NB4 (cell line): ENCODE measurements at regions not wholly inside any gene's neighbourhood (a gene's known extent, or its start where the extent isn't known, plus 50 kb on each side); places are given as distances from the start of the nearest gene placed in this dataset.
"Not testable (repeated sequence)": the region's sequence is repeated elsewhere in the genome, so short reads cannot be mapped to it uniquely, and the experiment has no call there.

Source experiments
- DNase-seq: peaks from one replicate; pipeline ENCODE4 v3.0.0; 2010; ENCODE audit warnings: low read depth
- H3K4me3 ChIP-seq: one replicate; pipeline ENCODE4 v1.5.1; 2011; ENCODE audit warnings: mild to moderate bottlenecking, low read depth, low read length, moderate library complexity
- MYC ChIP-seq: IDR thresholded peaks from 2 replicates; pipeline ENCODE4 v1.6.1; 2011; ENCODE audit warnings: low read depth, low read length
- POLR2A ChIP-seq: IDR thresholded peaks from 2 replicates; pipeline ENCODE4 v1.6.1; 2011; ENCODE audit warnings: mild to moderate bottlenecking; ENCODE audit not compliant: insufficient read length; ENCODE audit errors: extremely low read depth
- TF ChIP-seq, protein P1 (sequence below): IDR thresholded peaks from one replicate; pipeline ENCODE4 v1.5.1; 2012; ENCODE audit warnings: low read depth, low read length
- TF ChIP-seq, protein P2 (sequence below): IDR thresholded peaks from 2 replicates; pipeline ENCODE4 v1.6.1; 2011; ENCODE audit warnings: low read depth, low read length

DNA sequence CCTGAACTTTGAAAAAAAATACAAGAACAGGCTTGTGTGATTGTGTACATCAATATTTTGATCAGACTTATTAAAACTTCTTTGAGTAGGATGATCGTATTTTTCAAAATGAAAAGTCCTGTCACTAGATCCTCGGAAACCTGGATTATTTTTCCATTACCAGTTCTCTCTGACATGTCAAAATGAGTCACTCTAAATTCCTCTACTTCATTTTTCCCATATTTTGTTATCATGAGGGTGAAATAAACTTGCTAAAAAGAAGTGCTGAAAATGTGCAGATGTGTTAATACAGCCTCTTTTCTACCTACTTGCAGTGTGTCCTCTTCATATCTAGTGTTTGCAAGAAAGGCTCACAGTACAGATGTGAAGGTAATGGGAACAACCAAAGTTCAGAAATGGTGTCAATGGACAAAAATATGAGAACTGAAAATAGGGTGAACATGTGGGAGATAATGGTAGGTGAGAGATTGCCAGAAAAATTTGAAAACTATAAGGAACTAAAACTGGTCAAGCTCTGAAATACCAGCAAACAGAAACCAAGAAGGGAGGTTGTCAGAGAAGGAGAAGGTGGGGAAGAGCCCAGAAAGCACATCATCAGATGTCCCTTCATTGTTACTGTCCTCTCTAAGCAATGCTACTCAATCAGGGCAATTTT lies 108.2 kb downstream of the EOMES start:
- H3K4me3 ChIP-seq = no peak overlapping the region
- TF ChIP-seq MYC = no peak
- TF ChIP-seq, protein P1, sequence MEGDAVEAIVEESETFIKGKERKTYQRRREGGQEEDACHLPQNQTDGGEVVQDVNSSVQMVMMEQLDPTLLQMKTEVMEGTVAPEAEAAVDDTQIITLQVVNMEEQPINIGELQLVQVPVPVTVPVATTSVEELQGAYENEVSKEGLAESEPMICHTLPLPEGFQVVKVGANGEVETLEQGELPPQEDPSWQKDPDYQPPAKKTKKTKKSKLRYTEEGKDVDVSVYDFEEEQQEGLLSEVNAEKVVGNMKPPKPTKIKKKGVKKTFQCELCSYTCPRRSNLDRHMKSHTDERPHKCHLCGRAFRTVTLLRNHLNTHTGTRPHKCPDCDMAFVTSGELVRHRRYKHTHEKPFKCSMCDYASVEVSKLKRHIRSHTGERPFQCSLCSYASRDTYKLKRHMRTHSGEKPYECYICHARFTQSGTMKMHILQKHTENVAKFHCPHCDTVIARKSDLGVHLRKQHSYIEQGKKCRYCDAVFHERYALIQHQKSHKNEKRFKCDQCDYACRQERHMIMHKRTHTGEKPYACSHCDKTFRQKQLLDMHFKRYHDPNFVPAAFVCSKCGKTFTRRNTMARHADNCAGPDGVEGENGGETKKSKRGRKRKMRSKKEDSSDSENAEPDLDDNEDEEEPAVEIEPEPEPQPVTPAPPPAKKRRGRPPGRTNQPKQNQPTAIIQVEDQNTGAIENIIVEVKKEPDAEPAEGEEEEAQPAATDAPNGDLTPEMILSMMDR = no peak
- TF ChIP-seq POLR2A = no peak
- TF ChIP-seq, protein P2, sequence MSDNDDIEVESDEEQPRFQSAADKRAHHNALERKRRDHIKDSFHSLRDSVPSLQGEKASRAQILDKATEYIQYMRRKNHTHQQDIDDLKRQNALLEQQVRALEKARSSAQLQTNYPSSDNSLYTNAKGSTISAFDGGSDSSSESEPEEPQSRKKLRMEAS = no peak
- DNase-seq = no peak

DNA sequence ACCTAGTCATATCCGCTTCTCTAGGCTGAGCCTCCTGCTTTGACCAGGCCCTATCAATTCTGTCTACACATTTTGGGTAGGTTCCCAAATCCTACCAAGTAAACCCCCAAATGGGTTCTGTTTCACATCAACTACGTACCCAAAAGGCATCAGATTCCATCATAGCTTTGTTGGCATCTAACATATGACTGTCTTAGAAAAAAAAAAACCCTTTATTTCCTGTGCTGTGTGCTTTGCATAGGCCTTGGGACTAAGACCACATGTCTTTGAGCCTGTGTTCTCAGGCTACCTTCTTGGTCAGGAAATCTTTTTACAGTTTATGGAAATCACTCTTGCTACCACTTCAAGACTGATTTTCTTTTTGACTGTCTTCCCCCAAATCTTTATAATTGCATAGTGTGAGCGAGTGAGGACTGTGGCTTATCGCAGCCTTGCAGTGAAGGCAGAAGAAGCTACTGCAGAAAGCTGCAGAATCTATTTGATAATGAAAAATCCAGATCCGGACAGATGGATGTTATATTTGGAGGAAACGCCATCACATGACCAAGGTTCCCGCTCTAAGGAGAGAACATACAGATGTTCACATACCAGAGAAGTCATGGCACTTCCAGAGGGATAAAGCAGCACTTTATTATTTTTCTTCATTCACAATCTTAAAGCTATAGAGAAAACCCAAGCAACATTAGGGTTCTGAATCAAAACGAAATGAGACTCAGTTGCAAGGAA lies 111.2 kb downstream of the EOMES start:
- no peak overlapping the region for H3K4me3 ChIP-seq
- no peak for DNase-seq
- TF ChIP-seq POLR2A (no peak), MYC (no peak)
- TF ChIP-seq, protein P1 = no peak
- TF ChIP-seq, protein P2 = no peak

DNA sequence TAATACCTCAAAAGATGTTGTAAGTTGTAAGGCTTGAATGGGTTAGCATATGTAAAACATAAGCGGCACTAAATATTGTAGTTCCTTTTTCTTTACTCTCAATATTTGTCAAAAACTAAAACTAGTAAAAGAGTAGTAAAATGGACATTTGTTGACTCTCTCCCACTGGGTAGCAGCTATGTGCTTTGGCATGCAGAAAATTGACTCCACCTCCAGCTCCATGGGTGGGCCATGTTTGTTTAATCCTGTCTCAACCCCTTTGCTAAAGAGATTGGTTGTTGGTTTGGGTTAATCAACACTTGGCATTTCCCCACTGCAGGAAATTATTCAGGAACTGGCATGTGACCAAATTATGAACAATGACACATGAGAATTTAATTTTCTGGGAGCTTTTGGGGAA lies 114.8 kb downstream of the EOMES start:
- no peak for DNase-seq

DNA sequence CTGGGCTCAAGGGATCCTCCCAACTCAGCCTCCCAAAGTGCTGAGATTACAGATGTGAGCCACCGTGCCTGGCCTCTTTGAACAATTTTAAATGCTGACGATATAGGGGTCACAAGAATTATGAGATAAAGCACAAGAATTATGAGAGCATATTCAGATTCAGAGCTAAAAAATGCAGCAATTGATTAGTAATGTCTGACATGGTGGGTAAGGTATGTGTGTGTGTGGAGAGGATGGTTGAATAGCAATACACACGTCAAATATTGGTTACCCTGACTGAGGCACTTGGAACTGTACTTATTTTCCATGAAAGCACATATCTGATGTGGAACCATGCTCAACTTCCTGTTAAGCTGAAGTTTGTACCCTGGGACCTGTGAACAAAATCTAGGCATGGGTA lies 115.6 kb downstream of the EOMES start:
- no peak overlapping the region for H3K4me3 ChIP-seq
- TF ChIP-seq, protein P1 = no peak
- TF ChIP-seq POLR2A (no peak), MYC (no peak)
- TF ChIP-seq, protein P2 = no peak
- DNase-seq = no peak

More for the DNA sequence above, 114.8 kb downstream of the EOMES start:
- no peak overlapping the region for H3K4me3 ChIP-seq
- TF ChIP-seq, protein P2 = no peak
- TF ChIP-seq, protein P1 = no peak
- no peak for TF ChIP-seq POLR2A
- no peak for TF ChIP-seq MYC

DNA sequence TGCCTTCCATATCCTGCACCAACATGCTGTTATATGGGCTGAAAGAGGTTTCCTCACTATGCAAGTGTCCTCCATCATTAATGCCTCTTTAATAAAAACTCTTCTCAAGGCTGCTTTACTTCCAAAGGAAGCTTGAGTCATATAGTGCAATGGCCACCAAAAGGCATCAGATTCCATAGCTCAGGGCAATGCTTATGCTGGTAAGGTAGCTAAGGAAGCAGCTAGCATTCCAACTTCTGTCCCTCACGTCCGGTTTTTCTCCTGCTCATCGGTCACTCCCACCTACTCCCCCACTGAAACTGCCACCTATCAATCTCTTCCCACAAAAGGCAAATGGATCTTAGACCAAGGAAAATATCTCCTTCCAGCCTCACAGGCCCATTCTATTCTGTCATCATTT lies 117.1 kb upstream of the SLC4A7 start:
- DNase-seq, H3K4me3 ChIP-seq: not testable (repeated sequence)

DNA sequence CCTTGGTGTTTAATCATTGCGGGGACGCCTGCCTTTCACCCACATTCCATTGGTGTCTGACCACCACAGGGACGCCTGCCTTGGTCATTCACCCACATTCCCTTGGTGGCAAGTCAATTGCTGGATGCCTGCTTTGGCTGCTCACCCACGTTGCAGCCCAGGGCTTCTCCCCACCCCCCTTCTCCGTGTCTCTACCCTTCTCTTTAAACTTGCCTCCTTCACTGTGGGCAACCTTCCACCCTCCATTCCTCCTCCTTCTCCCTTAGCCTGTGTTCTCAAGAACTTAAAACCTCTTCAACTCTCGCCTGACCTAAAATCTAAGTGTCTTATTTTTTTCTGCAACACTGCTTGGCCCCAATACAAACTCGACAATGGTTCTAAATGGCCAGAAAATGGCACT lies 115.6 kb upstream of the SLC4A7 start:
- H3K4me3 ChIP-seq, DNase-seq: not testable (repeated sequence)

DNA sequence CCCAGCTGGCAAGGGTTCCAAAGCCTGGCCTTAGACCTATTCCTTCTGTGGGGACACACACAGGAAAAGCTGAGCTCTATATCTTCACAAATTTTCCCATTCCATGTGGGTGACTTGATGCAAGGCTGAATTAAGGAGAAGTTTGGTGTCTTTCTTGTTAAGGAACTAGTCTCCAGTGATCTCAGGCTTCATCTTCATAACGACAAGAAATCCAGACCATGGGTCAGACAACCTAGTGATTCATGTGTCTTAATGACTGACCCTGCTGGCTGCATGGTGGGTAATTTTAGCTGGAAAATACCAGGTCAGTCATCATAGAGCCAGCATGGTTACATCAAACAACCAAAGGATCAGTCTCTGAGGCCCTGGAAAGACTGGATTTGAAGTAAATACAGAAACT lies 112.7 kb upstream of the SLC4A7 start:
- TF ChIP-seq, protein P2 = no peak
- TF ChIP-seq POLR2A (no peak), MYC (no peak)
- TF ChIP-seq, protein P1 = no peak
- H3K4me3 ChIP-seq = no peak overlapping the region
- peak; percentile 5 for DNase-seq
